HepG2 (cell line): ENCODE measurements at regions not wholly inside any gene's neighbourhood (a gene's known extent, or its start where the extent isn't known, plus 50 kb on each side); places are given as distances from the start of the nearest gene placed in this dataset.

Experiments used
- ATAC-seq: fragments of 200-7000 bp; cut with Tn5 transposase; 3 replicates; pipeline ENCODE4 v1.9.1; 2020; ENCODE audit warnings: mild to moderate bottlenecking, moderate library complexity
- BruUV-seq: library from RNA; stranded (reverse); fragments of 400-500 nt; replicated peaks from 2 replicates; lab custom pipeline; 2021; lab: Mats Ljungman, UMichigan
- CTCF ChIA-PET: fragments of 300-600 bp; formaldehyde crosslinking; extraction: SDS; loops from one replicate; lab custom pipeline; 2021; ENCODE audit warnings: low total read pairs, inconsistent platforms, low intra/inter-chr PET ratio; lab: Yijun Ruan, JAX
- POLR2A ChIA-PET: fragments of 350-600 bp; sonication (Branson Sonifier 250); formaldehyde crosslinking; loops from one replicate; lab custom pipeline; 2020; ENCODE audit warnings: antibody characterized with exemption, inconsistent platforms; lab: Yijun Ruan, JAX
- DNase-seq: peaks from one replicate; pipeline ENCODE4 v3.0.0-alpha.2; 2015; ENCODE audit warnings: low spot score
- FAIRE-seq: peaks from 3 replicates; lab custom pipeline; 2011; peaks lifted over from hg19 to GRCh38; lab: Jason Lieb, UNC
- H2AFZ ChIP-seq: one replicate; pipeline ENCODE4 v1.6.1; 2011; ENCODE audit warnings: low read length, inconsistent platforms
- H3K27ac ChIP-seq: fragments of 300-600 bp; 3 replicates; pipeline ENCODE4 v1.8.0; 2011; ENCODE audit warnings: mixed run types, mild to moderate bottlenecking, mixed read lengths, low read length, inconsistent platforms; ENCODE audit not compliant: insufficient read depth; ENCODE audit errors: extremely low read length
- H3K27me3 ChIP-seq, 2 experiments: fragments of 200-600 bp in 1 of 2; 2 replicates in 1 of 2; 3 replicates in 1 of 2; pipeline versions ENCODE4 v1.6.0 to v1.8.0; 2011; ENCODE audit warnings: low read length in 2 of 2, mild to moderate bottlenecking in 2 of 2, moderate library complexity in 2 of 2, inconsistent platforms in 1 of 2; ENCODE audit not compliant: insufficient read depth in 2 of 2, control insufficient read depth in 1 of 2
- H3K36me3 ChIP-seq, 2 experiments: fragments of 200-600 bp in 1 of 2; replicated peaks in 1 of 2; 2 replicates in 1 of 2; 3 replicates in 1 of 2; pipeline versions ENCODE4 v1.5.1 to v1.8.0; 2011; ENCODE audit warnings: low read length in 2 of 2, inconsistent platforms in 1 of 2; ENCODE audit not compliant: insufficient read depth in 2 of 2, control insufficient read depth in 1 of 2
- H3K4me1 ChIP-seq: 2 replicates; pipeline ENCODE4 v1.5.1; 2012; ENCODE audit warnings: low read length, inconsistent platforms; ENCODE audit not compliant: insufficient read depth
- H3K4me2 ChIP-seq: 2 replicates; pipeline ENCODE4 v1.6.0; 2011; ENCODE audit warnings: low read depth, low read length, inconsistent platforms
- H3K4me3 ChIP-seq, 3 experiments: fragments of 200-600 bp in 1 of 3; sonication (generic), shearing (Covaris generic) in 1 of 3; replicated peaks in 1 of 3; 2 replicates each; pipeline ENCODE4 v1.5.1; 2011 to 2016; ENCODE audit warnings: low read length in 3 of 3, inconsistent platforms in 2 of 3, low read depth in 2 of 3, mild to moderate bottlenecking in 2 of 3, control low read depth in 1 of 3, mixed read lengths in 1 of 3; ENCODE audit not compliant: insufficient read depth in 1 of 3
- H3K79me2 ChIP-seq: one replicate; pipeline ENCODE4 v1.6.1; 2011; ENCODE audit warnings: low read length, inconsistent platforms; ENCODE audit not compliant: insufficient read depth
- H3K9ac ChIP-seq: 2 replicates; pipeline ENCODE4 v1.6.0; 2011; ENCODE audit warnings: mild to moderate bottlenecking, low read depth, low read length, inconsistent platforms; ENCODE audit not compliant: insufficient read depth
- H3K9me3 ChIP-seq: 2 replicates; pipeline ENCODE4 v1.5.1; 2012; ENCODE audit warnings: mild to moderate bottlenecking, low read length
- H4K20me1 ChIP-seq: 2 replicates; pipeline ENCODE4 v1.6.0; 2011; ENCODE audit warnings: inconsistent platforms, mild to moderate bottlenecking, low read length, moderate library complexity; ENCODE audit not compliant: insufficient read depth
- EP300 ChIP-seq, 3 experiments: sonication (generic) in 1 of 3; formaldehyde crosslinking in 1 of 3; IDR thresholded peaks; 2 replicates each; pipeline versions ENCODE4 v1.5.1 to v1.6.1; 2011 to 2020; ENCODE audit warnings: low read depth in 2 of 3, low read length in 2 of 3, borderline replicate concordance in 1 of 3, improper control_type of control experiment in 1 of 3, mild to moderate bottlenecking in 1 of 3, missing genetic modification reagents in 1 of 3, moderate library complexity in 1 of 3
- FOSL2 ChIP-seq: sonication (generic); formaldehyde crosslinking; IDR thresholded peaks from 2 replicates; pipeline ENCODE4 v1.4.0; 2020; ENCODE audit warnings: missing genetic modification reagents
- FOXK2 ChIP-seq: fragments of 450-650 bp; IDR thresholded peaks from 2 replicates; pipeline ENCODE4 v1.6.1; 2016
- ISL2 ChIP-seq: sonication (generic); formaldehyde crosslinking; IDR thresholded peaks from 2 replicates; pipeline ENCODE4 v1.5.0; 2020; ENCODE audit warnings: missing genetic modification reagents
- KDM5A ChIP-seq: fragments of 200-600 bp; sonication (generic); IDR thresholded peaks from 2 replicates; pipeline ENCODE4 v1.7.0; 2018; ENCODE audit warnings: antibody characterized with exemption, mild to moderate bottlenecking, low read length, borderline replicate concordance
- MAFF ChIP-seq: IDR thresholded peaks from 2 replicates; pipeline ENCODE4 v1.6.1; 2011; ENCODE audit warnings: low read depth, low read length, improper control_type of control experiment
- MTA3 ChIP-seq: sonication (generic); formaldehyde crosslinking; IDR thresholded peaks from 2 replicates; pipeline ENCODE4 v1.4.0; 2020; ENCODE audit warnings: missing genetic modification reagents
- POGZ ChIP-seq: sonication (generic); formaldehyde crosslinking; IDR thresholded peaks from 2 replicates; pipeline ENCODE4 v1.4.0; 2020; ENCODE audit warnings: mild to moderate bottlenecking, missing genetic modification reagents
- WIZ ChIP-seq: sonication (generic); formaldehyde crosslinking; IDR thresholded peaks from 2 replicates; pipeline ENCODE4 v1.5.1; 2020; ENCODE audit warnings: mild to moderate bottlenecking, missing genetic modification reagents
- ZBTB38 ChIP-seq: sonication (generic); formaldehyde crosslinking; IDR thresholded peaks from 2 replicates; pipeline ENCODE4 v1.5.1; 2020; ENCODE audit warnings: mild to moderate bottlenecking, missing genetic modification reagents
- ZBTB49 ChIP-seq: sonication (generic); formaldehyde crosslinking; IDR thresholded peaks from 2 replicates; pipeline ENCODE4 v1.4.0; 2020; ENCODE audit warnings: missing genetic modification reagents, borderline replicate concordance
- ZFP36L2 ChIP-seq: sonication (generic); formaldehyde crosslinking; IDR thresholded peaks from 2 replicates; pipeline ENCODE4 v1.4.0; 2020; ENCODE audit warnings: missing genetic modification reagents
- ZNF251 ChIP-seq: sonication (generic); formaldehyde crosslinking; IDR thresholded peaks from 2 replicates; pipeline ENCODE4 v1.9.0; 2021; ENCODE audit warnings: mild to moderate bottlenecking, missing genetic modification reagents
- ZNF773 ChIP-seq: sonication (generic); formaldehyde crosslinking; IDR thresholded peaks from 2 replicates; pipeline ENCODE4 v1.4.0; 2020; ENCODE audit warnings: missing genetic modification reagents, borderline replicate concordance
- ZNF790 ChIP-seq: sonication (generic); formaldehyde crosslinking; IDR thresholded peaks from 2 replicates; pipeline ENCODE4 v1.8.0; 2022; ENCODE audit warnings: missing genetic modification reagents, mild to moderate bottlenecking, borderline replicate concordance
- ZNF879 ChIP-seq: sonication (generic); formaldehyde crosslinking; IDR thresholded peaks from 2 replicates; pipeline ENCODE4 v1.8.1; 2023; ENCODE audit warnings: missing genetic modification reagents
- WGBS: methylation state at CpG from one replicate; pipeline ENCODE4 v1.1.6; 2017; ENCODE audit warnings: low lambda C conversion rate; 5-methylcytosine and 5-hydroxymethylcytosine counted together
- in situ Hi-C: cut with HindIII; loops from 2 replicates; pipeline ENCODE4 v1.10.0; 2017; ENCODE audit warnings: low pct_unique_long_range_greater_than_20kb; ENCODE audit not compliant: extremely low pct_ligation_motif_present
- intact Hi-C: fragments of 100-400 bp; cut with micrococcal nuclease; formaldehyde crosslinking; loops from one replicate; pipeline ENCODE4 v1.10.0; 2022; ENCODE audit not compliant: unreplicated experiment
- TF ChIP-seq, protein P1 (sequence below): sonication (generic); formaldehyde crosslinking; conservative IDR thresholded peaks from 2 replicates; pipeline ENCODE4 v1.4.0; 2020; ENCODE audit warnings: missing genetic modification reagents
- TF ChIP-seq, protein P2 (sequence below): sonication (generic); formaldehyde crosslinking; IDR thresholded peaks from 2 replicates; pipeline ENCODE4 v1.4.0; 2020; ENCODE audit warnings: missing genetic modification reagents

- Histone ChIP-seq H3K4me3 (no peak overlapping the region), H3K27ac (no peak overlapping the region), H2AFZ (no peak overlapping the region), H3K9ac (no peak overlapping the region), H3K36me3 (no peaks in the 10 kb centered on the region), H3K4me2 (no peak overlapping the region), H3K9me3 (no peaks in the 10 kb centered on the region), H4K20me1 (no peaks in the 10 kb centered on the region), H3K79me2 (no peaks in the 10 kb centered on the region), H3K27me3 (peaks cover 2 to 45% of the 10 kb centered on the region in 2 experiments; a peak in 3 of 5 replicates), H3K4me1 (peaks cover 12% of the 10 kb centered on the region; the same call in 1 of the 2 replicates)
- ATAC-seq = no peak
- in situ Hi-C loops = no loop called here
- intact Hi-C loops = no loop called here
- ChIA-PET CTCF (no interaction called here), POLR2A (no interaction called here)
- 50% methylated on average over 9 of the region's 10 CpGs for WGBS
- FAIRE-seq = no peak
- no TSS peak for BruUV-seq
- DNase-seq = no peak
- TF ChIP-seq, protein P1, sequence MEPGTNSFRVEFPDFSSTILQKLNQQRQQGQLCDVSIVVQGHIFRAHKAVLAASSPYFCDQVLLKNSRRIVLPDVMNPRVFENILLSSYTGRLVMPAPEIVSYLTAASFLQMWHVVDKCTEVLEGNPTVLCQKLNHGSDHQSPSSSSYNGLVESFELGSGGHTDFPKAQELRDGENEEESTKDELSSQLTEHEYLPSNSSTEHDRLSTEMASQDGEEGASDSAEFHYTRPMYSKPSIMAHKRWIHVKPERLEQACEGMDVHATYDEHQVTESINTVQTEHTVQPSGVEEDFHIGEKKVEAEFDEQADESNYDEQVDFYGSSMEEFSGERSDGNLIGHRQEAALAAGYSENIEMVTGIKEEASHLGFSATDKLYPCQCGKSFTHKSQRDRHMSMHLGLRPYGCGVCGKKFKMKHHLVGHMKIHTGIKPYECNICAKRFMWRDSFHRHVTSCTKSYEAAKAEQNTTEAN (CRISPR knock-in tag) = no peak
- no peak for TF ChIP-seq KDM5A
- TF ChIP-seq EP300 (IDR thresholded peaks at IDR 0.05; ENCODE audit: low read depth in 2 of 2, low read length in 2 of 2) = no peak
- TF ChIP-seq EP300 (CRISPR knock-in tag; IDR thresholded peaks at IDR 0.05; ENCODE audit: borderline replicate concordance) = no peak
- no peak for TF ChIP-seq MTA3 (CRISPR knock-in tag)
- TF ChIP-seq ZNF251 (CRISPR knock-in tag) = no peak
- no peak for TF ChIP-seq MAFF
- TF ChIP-seq POGZ (CRISPR knock-in tag) = no peak
- no peak for TF ChIP-seq ZFP36L2 (CRISPR knock-in tag)
- no peak for TF ChIP-seq WIZ
- TF ChIP-seq ZNF879 (CRISPR knock-in tag) = no peak
- TF ChIP-seq, protein P2, sequence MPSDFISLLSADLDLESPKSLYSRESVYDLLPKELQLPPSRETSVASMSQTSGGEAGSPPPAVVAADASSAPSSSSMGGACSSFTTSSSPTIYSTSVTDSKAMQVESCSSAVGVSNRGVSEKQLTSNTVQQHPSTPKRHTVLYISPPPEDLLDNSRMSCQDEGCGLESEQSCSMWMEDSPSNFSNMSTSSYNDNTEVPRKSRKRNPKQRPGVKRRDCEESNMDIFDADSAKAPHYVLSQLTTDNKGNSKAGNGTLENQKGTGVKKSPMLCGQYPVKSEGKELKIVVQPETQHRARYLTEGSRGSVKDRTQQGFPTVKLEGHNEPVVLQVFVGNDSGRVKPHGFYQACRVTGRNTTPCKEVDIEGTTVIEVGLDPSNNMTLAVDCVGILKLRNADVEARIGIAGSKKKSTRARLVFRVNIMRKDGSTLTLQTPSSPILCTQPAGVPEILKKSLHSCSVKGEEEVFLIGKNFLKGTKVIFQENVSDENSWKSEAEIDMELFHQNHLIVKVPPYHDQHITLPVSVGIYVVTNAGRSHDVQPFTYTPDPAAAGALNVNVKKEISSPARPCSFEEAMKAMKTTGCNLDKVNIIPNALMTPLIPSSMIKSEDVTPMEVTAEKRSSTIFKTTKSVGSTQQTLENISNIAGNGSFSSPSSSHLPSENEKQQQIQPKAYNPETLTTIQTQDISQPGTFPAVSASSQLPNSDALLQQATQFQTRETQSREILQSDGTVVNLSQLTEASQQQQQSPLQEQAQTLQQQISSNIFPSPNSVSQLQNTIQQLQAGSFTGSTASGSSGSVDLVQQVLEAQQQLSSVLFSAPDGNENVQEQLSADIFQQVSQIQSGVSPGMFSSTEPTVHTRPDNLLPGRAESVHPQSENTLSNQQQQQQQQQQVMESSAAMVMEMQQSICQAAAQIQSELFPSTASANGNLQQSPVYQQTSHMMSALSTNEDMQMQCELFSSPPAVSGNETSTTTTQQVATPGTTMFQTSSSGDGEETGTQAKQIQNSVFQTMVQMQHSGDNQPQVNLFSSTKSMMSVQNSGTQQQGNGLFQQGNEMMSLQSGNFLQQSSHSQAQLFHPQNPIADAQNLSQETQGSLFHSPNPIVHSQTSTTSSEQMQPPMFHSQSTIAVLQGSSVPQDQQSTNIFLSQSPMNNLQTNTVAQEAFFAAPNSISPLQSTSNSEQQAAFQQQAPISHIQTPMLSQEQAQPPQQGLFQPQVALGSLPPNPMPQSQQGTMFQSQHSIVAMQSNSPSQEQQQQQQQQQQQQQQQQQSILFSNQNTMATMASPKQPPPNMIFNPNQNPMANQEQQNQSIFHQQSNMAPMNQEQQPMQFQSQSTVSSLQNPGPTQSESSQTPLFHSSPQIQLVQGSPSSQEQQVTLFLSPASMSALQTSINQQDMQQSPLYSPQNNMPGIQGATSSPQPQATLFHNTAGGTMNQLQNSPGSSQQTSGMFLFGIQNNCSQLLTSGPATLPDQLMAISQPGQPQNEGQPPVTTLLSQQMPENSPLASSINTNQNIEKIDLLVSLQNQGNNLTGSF (CRISPR knock-in tag) = no peak
- no peak for TF ChIP-seq FOXK2
- no peak for TF ChIP-seq ZBTB49 (CRISPR knock-in tag)
- no peak for TF ChIP-seq ZNF773 (CRISPR knock-in tag)
- no peak for TF ChIP-seq ZBTB38
- TF ChIP-seq ISL2 = no peak
- no peak for TF ChIP-seq ZNF790 (CRISPR knock-in tag)
- no peak for TF ChIP-seq FOSL2 (CRISPR knock-in tag)
These were observed 120.4 kb upstream of the MEF2A start for GRCh38 chr15:99445272-99445850.
